ENCODE measurements at regions not wholly inside any gene's neighbourhood (a gene's known extent, or its start where the extent isn't known, plus 50 kb on each side); places are given as distances from the start of the nearest gene placed in this dataset.

DNA sequence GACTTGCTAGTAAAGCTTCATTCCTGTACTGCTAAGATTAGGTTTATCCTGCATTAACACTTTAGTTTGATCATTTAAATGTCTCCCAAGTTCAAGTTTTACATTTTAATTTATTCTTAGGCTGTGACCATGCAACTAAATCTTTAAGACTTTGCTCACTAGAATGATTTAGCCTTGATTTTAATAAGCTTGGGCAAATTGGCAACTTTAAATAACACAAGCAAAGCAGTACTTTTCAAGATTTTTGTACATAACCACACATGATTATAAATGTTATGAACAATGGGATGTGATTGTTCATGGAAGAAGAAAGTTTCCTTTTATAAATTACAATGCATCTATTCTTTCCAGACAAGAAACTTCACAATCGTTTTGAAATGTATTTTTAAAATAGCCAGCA is 948.0 kb upstream of the EPHA7 start:
- DNase-seq: no peak

DNA sequence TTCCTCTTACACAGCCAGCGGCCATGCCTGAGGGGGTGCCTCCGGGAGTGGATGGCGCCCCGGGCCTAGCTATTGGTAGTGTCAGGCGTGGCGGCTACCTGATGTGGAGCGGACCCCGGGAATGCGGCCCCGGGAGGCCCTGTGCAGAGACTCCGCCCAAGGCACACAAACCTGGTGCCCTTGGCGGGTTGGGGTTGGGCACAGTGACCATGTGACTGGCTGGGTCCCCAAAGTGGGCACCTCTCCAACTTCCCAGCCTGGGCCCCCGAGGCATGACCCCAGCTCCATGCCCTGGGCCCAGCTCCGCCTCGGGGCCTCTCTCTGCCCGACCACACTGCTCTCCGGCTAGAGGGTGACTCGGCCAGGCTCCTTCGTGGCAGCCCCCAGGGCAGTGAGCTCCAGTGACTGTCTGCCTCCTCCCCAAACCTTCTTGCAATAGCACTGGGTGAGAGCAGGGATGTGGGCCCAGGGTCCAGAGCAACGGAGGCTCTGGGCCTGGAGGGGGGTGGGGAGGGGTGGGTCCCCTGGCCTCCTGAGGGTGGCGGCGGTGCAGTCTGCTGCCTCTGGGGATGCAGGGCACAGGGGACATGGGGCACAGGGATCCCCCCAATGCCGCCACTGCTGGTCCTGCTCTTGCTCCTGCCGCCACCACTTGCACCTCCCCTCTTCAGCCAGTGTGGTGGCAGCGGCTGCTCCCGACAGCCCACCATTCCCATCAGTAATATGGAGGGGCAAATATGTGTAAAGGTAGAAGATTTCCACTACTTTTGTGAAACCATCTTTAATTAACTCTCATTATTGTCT is 942.9 kb upstream of the EPHA7 start:
- DNase-seq: no peak

DNA sequence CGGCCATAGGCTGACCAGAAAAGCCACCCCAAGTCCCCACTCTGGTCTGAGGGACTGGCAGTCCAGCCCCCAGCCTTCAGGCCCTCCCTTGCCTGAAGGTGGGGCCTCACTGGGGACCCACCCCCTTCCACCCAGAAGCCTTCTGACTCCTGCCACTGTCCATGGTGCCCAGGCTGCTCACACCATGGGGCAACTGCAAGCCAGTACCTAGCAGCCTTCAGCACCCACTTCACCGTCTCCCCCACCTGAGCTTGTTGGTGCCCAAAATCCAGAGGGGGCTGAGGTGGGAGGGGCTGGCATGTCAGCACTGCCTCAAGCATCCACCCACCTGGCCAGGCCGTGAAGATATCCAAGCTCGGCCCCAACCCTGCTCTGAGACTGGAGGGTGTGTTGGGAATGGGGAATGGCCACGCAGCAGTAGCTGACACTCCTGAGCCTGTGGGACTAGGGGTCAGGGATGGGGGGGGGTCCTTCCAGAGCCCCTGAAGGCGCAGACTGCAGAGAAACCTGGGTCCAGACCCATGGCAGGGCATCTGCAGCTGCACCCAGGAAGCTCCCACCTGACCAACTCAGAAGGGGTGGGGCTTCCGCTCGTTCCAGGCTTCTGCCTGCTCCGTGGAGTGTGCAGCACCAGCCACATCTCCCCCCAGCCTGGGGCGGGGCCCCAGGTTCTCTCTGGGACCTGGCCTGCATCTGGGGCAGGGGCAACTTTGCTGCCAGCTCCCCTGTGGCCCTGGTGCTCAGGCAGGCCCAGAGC is 942.1 kb upstream of the EPHA7 start:
- DNase-seq: no peak

DNA sequence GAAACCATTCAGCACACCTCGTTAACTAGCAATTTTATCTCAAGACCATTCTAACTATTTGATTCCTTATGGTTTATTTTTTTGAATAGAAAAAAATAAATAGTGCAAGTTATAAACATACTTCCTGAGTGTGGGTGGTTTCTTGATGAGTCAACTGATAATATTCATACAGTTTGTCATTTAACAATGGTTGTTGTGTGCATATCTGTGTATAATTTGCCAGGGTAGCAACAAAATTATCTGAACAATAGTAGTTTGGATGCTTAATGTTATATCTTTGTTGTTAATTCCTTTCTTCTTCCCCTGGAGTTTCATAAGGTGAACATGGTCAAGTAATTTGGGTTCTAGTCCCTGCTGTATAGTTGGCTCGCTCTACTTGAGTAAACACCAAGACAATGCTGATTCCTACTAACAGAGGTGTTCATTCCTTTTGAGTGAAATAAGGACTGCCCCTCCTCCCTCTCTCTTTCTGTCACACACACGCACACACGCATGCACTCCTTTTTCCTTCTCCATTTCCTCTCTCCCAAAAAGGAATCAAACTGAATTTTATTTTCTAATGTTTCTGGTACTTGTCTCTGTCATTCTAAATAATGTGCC is 938.1 kb upstream of the EPHA7 start:
- no peak for DNase-seq

DNA sequence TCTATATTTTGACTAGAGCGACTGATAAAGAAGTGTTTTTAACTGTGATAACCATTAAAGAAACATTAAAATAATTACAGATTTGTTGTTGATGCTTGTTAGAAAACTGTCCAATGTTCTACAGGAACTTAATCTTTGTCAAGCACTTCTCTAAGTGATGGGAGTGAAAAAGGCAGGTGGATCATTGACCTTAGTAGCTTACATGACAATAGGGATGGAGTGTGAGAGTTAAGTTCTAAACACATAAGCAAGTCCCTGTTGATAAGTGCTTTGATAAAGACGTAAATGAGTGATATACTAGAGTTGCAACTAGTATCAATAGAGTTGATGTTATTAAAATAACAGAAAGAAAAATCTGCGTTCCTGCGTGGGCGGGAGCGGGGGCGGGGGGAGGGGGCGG is 931.5 kb upstream of the EPHA7 start:
- no peak for DNase-seq

DNA sequence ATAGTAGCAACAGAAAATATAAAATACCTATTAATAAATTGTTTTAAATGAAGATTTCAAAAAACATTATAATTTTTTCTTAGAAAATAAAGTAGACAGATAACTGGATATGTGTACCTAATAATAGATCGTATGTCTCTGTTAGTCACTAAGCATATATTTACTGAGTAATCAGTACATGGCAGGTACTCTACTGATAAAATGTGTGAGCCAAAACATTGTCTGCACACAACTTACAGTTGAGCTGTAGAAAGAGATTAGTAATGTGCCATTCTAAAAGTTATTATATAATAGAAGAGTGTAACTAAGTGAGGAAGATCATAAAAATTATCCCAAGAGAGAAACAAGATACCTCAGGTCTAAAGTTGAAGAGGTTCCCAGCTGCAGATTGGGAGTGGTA is 929.9 kb upstream of the EPHA7 start:
- no peak for DNase-seq

DNA sequence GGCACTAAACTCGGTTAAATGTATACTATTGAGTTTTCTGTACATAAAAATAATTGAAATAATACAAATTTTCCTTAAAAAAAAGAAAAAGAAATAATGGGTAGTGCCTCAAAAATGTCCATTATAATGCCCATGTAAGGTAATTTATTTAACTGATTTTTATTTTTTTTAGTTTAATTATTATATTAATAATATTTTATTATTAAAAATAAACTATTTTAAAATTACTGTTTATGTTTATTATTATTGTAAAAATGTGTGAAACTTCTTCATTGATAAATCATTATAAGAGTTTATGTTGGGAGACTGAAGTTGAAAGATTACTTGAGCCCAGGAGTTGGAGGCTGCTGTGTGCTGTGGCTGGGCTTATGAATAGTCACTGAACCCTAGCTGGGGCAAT is 925.5 kb upstream of the EPHA7 start:
- DNase-seq: no peak

DNA sequence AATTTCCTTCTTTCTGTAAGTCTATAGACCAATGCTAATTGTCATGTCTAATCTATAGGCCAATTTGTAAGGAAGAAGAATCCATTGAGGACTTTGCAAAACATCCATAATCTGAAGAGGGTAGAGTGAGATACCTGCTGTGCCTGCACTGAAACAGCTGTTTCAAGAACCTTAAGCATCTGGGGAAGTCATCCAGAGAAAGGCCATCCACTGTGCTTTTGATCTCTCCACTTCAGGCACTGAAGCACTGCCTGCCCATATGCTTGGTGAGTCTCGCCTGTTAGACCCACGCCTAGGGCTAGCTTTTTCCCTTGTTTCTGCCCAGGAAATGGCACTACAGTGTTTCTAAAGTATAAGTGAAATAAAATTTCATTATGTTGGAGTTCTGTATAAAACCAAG is 921.8 kb upstream of the EPHA7 start:
- no peak for DNase-seq

DNA sequence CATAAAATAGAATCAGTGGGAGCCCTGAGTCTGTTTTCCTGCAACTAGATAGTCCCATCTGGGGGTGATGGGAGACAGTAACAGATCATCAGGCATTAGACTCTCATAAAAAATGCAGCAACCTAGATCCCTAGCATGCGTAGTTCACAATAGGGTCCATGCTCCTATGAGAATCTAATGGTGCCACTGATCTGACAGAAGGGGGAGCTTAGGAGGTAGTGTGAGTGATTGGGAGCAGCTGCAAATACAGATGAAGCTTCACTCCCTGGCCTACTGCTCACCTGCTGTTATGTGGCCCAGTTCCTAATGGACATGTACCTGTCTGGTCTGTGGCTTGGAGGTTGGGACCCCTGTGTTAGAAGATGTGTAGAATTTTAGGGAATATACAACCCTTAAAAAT is 904.5 kb upstream of the EPHA7 start:
- DNase-seq: no peak

DNA sequence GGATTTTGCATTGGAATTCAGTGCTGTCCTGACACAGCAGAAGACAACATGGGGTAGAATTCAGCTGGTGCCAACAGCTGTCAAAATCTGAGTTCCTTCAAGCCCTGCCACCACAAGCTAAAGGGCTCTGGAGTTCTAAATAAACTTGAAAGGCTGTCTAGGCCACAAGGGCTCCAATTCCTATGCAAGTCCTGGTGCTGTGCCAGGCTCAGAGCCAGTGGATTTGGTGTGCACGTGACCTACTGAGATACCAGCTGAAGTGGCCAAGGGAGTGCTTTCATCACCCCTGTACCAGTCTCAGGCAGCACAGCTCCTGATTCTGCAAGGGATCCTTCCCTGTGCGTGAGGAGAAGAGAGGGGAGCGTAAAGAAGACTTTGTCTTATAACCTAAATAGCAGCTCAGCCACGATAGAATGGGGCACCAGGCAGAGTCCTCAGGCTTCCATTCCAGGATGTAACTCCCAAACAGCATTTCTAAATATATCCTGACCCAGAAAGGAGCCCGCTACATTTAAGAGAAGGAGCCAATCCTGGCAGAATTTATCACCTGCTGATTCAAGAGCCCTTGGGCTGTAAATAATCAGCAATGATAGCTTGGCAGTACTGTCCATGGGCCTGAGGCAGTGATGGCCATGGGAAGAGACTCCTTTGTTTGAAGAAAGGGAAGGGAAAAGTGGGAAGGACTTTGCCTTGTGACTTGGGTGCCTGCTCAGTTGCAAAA is 881.2 kb upstream of the EPHA7 start:
- no peak for DNase-seq

DNA sequence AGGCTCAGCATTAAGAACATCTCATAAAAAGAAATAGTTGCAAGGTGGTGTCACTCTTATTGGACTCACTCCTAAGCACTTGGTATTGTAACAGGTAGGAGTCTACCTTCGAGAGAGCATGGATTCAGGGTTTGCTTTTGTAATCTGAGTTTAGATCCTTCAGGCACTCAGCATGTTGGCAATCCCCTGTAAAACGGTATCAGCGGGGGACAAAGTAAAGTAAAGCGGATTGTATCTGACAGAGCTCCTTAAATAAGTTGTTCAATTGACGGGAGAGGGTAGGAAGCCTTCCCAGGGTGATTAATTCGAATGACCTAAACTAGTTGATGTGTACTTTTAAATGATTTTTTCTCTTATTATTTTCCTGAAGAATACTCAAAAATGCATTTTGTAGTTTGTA is 869.8 kb upstream of the EPHA7 start:
- no peak for DNase-seq

DNA sequence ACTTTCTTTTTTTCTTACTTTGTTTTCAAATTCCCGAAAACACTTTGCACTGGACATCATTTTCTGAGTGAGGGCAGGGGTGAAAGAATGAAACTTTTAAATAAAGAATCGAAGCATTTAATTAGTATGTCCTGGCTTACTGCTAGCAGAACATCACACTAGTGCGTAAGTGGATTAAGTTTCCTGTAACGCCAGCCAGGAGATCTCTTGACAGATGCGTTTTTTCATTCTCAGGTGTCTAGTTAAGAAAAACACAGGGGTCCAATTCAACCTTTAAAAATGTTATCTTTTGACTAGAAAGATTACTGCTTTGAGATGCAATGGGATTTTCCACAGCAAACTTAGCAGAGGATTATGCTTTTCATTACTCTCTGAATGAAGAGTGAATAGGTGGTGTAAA is 858.8 kb upstream of the EPHA7 start:
- no peak for DNase-seq

DNA sequence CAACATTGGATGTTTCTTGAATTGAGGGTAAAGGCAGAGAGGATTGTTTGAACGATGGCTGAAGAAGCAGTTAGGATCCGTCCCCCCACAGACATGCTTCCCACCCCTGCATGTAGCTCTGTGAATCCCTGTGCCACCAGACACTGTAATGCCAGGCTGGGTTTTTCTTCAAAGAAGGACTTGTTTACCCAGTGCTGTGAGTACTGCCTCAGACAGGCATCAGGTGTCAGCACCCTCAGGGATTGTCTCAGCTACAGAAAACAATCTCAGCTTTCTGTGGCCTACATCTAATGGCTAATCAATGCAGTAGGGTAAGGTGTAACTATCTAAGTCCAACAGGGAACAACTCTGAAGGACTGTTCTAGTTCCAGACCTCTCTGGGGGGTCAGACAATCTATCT is 853.0 kb upstream of the EPHA7 start:
- no peak for DNase-seq

DNA sequence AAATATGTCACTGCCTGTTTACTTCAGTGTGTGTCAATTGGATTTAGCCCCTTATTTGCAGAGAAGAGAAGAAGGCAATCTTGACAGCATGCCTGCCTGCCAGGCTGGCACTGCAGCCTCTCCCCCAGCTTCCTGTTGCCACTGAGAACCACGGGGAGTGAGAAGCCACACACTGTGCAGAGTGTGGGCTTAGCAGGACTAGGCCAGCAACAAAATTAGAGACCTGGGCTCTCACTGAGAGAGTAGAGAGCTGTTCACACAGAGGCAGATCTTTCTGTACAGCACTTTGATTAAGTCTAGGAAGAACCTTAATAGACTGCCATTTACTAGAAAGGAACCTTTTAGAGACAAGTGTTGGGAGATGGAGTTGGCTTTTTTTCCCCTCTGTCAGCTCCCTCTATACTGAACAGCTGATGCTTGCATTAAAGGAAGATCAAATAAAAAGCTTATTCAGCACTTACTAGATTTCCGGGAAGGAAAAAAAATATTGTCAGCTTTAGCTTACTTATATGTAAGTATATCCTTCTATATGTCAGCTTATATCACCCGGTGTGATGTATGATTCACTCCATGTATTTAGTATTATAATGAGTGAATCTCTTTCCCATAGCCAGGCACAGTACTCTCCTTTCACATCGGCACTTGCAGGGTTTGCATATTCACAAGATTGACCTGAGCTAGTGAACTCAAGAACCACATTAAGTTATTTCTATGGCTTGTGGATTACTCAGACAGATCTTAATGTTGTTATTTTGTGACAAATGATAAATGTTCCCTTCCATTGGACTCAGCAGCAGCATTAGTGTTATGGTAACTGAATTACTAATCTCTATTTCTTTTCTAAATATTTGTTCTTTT is 851.0 kb upstream of the EPHA7 start:
- peak; percentile 3 for DNase-seq

DNA sequence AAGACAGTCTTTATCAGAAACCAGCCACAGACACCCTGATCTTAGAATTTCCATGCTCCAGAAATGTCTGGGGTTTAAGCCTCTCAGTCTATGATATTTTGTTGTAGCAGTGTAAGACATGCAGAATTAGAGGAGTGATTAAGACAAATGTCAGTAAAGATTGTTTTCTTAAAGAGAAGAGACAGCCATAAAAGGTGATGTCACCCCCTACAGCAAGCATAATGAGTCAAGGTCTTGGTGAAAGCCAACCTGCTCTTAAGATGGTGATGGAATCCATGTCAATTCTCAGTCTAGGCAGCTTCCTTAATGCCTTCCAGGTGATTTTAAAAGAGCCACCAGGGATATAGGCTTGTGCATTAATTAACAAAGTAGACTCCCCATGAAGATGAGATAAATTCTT is 849.9 kb upstream of the EPHA7 start:
- DNase-seq: no peak

DNA sequence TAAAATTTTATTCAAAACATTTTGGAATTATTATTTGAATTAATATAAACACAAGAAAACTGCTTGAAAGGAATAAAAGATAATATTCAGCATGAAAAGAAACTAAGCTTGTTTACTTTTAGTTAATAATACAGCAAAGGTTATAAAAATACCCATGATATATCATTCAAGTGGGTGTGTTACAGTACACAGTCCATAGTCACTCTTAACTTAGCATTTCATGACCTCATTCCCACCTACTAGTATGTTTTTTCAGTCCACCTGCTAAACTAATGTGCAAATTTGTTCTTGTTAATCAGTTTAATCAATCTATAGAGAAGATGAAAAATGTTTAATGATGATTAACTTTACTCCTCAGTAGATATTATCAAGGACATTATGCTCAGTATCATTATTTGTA is 841.4 kb upstream of the EPHA7 start:
- DNase-seq: no peak

DNA sequence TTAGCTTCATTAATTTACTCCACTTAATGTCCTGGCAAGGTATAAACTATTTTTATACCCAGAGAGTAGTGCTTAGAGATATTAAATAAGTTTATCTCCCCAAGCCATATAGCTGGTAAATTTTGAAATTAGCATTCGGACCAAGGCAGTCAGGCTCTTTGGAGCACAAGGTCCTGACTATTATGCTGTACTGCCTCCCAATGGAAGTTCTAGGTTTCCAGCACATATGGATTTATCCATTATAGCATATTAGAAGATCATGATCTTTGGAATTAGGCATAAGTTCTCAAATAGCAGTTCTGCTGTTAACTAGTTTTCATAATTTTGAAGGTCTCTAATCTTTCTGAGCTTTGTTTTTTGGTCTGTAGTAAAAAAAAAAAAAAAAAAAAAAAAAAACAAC is 835.3 kb upstream of the EPHA7 start:
- DNase-seq: no peak

DNA sequence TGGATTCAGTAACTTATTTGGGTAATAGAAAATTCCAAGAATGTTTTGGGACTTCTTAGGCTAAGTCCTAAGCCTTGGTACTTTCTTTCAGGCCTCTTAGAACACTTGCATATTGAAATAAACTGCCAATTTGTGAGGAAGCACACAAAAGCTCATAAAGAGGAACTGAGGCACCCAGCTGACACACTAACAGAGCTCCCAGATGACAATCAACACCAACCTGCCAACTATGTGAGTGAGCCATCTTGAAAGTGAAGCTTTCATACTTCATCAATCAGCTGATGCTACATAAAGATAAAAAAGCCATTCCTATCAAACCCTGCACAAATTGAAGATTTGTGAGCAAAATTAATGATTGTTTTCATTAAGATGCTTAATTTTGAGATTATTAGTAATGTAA is 832.5 kb upstream of the EPHA7 start:
- no peak for DNase-seq

DNA sequence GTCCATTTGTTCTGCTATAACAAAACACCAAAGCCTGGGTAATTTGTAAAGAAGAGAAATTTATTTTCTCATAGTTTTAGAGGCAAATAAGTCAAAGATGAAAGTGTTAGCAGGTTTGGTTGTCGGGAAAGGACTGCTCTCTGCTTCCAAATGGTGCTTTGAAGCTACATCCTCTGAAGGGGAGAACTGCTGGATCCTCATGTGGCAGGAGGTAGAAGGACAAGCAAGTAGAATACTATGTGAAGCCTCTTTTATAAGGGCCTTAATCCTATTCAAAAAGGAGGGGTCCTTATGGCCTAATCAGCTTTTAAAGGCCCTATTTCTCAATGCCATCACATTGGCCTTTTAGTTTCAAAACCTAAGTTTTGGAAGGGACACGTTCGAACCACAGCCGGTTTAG is 826.0 kb upstream of the EPHA7 start:
- no peak for DNase-seq

DNA sequence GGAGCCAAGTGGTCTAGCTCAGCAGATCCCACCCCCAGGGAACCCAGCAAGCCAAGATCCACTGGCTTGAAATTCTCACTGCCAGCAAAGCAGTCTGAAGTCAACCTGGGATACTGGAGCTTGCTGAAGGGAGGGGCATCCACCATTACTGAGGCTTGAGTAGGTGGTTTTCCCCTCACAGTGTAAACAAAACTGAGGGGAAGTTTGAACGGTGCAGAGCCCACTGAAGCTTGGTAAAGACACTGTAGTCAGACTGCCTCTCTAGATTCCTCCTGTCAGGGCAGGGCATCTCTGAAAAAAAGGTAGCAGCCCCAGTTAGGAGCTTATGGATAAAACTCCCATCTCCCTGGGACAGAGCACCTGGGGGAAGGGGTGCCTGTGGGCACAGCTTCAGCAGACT is 819.5 kb upstream of the EPHA7 start:
- DNase-seq: no peak

DNA sequence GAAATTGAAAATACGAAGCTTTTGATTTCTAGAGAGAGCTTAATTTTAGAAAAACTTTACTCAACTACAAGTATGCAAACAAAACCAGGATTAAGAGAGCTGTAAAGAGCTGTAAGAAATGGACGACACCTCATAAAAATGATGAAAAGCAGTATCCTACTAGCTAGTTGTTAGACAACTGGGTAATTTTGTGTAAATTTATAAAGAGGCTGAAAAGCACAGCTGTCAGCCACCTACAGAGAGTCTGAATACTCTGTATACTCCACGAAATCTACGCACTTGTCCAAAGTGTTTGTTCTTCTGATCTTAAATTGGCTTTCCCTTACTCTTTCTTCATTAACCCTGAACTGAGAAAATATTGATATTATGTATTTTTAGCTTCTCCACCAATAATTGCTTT is 808.4 kb upstream of the EPHA7 start:
- no peak for DNase-seq

DNA sequence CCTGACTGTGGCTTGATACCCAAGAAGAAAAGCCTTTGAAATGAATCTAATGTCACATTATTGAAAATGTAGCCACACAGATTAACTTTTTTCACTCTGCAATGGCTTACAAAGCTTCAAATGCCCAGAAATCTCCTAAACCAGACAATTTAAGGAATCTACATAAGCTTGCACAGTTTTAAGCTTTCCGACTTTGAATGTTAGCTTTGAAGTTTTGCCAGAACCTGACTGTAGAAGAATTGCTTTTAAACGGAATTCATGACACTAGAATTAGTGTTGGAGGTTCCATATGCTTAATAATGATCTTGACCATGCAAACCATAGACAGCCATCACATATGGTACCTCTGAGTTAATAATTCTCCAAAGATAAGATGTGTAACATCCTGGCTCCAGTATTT is 798.5 kb upstream of the EPHA7 start:
- DNase-seq: no peak

All from right kidney (tissue), 1 donor.